ENCODE measurements at regions not wholly inside any gene's neighbourhood (a gene's known extent, or its start where the extent isn't known, plus 50 kb on each side); places are given as distances from the start of the nearest gene placed in this dataset.

DNA sequence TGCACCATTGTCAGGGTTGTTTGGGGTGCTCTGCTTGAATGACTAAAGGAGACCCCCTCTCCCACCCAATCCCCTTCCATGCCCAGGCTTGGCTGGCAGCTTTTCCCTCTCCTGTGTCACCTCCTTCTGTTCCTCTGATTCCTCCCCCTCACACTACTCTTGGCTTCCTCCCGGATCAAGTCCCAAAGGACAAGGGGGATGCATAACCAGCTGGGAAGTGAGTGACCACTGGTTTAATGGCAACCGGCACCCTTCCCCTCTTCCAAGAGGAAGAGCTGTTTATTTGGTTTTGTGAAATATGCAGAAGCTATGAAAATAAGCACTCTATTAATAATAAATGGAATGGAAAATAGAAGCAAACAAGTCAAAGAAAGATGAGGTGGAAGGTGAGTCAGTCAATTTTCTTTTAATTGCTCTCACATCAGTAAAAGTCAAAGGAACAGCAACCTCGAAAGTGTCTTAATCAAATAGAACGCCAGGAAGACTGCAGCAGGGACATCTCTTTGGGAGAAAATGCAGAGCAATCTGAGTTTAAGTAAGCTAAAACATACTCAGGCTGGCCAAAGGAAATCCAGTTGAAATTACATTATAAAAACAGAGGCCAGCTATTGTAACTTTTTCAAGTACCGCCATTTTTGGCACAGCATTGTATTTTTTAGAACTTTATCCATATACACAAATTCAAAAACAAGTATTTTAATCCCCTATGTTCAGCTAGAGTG lies 322.5 kb downstream of the SIPA1L2 start:
- no peak overlapping the region for H3K9ac ChIP-seq
- no peaks in the 10 kb centered on the region for H3K36me3 ChIP-seq (replicated peaks in 1 of 2; ENCODE audit: control insufficient read depth in 1 of 2, insufficient read depth in 2 of 2, low read length in 1 of 2)
- H3K9me2 ChIP-seq: no peaks in the 10 kb centered on the region
- no peaks in the 10 kb centered on the region for H4K20me1 ChIP-seq (ENCODE audit: insufficient read depth)
- H3K4me1 ChIP-seq (ENCODE audit: control insufficient read depth in 1 of 2, insufficient read depth in 2 of 2, low read depth in 1 of 2, low read length in 1 of 2): peaks cover 0 to under 1% of the 10 kb centered on the region in 2 experiments; a peak in 1 of 4 replicates
- ChIA-PET POLR2A (no interaction called here), CTCF (no interaction called here)
- TF ChIP-seq RFX5 (IDR thresholded peaks at IDR 0.05; ENCODE audit: low read length): no peak
- TF ChIP-seq, protein P1, sequence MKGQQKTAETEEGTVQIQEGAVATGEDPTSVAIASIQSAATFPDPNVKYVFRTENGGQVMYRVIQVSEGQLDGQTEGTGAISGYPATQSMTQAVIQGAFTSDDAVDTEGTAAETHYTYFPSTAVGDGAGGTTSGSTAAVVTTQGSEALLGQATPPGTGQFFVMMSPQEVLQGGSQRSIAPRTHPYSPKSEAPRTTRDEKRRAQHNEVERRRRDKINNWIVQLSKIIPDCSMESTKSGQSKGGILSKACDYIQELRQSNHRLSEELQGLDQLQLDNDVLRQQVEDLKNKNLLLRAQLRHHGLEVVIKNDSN (IDR thresholded peaks at IDR 0.05; ENCODE audit: borderline replicate concordance, low read depth): no peak
- no peak for TF ChIP-seq GABPA (IDR thresholded peaks at IDR 0.05; ENCODE audit: low read depth)
- no peak for TF ChIP-seq MXI1 (IDR thresholded peaks at IDR 0.05; ENCODE audit: low read depth, low read length)
- no peak for TF ChIP-seq ELF1 (IDR thresholded peaks at IDR 0.05)
- TF ChIP-seq EP300 (IDR thresholded peaks at IDR 0.05; ENCODE audit: borderline replicate concordance in 1 of 2, low read depth in 1 of 2, low read length in 1 of 2): no peak
- TF ChIP-seq, protein P2, sequence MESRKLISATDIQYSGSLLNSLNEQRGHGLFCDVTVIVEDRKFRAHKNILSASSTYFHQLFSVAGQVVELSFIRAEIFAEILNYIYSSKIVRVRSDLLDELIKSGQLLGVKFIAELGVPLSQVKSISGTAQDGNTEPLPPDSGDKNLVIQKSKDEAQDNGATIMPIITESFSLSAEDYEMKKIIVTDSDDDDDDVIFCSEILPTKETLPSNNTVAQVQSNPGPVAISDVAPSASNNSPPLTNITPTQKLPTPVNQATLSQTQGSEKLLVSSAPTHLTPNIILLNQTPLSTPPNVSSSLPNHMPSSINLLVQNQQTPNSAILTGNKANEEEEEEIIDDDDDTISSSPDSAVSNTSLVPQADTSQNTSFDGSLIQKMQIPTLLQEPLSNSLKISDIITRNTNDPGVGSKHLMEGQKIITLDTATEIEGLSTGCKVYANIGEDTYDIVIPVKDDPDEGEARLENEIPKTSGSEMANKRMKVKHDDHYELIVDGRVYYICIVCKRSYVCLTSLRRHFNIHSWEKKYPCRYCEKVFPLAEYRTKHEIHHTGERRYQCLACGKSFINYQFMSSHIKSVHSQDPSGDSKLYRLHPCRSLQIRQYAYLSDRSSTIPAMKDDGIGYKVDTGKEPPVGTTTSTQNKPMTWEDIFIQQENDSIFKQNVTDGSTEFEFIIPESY (IDR thresholded peaks at IDR 0.05; ENCODE audit: borderline replicate concordance, low read depth): no peak
- no peak for TF ChIP-seq RAD21 (IDR thresholded peaks at IDR 0.05; ENCODE audit: low read length)
- TF ChIP-seq TCF12 (IDR thresholded peaks at IDR 0.05): no peak
- TF ChIP-seq TEAD4 (IDR thresholded peaks at IDR 0.05; ENCODE audit: borderline replicate concordance, insufficient read depth): no peak
- TF ChIP-seq POLR2AphosphoS5 (IDR thresholded peaks at IDR 0.05; ENCODE audit: low read depth, low read length): no peak
- TF ChIP-seq FOXM1 (IDR thresholded peaks at IDR 0.05; ENCODE audit: low read depth): no peak
- TF ChIP-seq FOSL2 (IDR thresholded peaks at IDR 0.05; ENCODE audit: borderline replicate concordance, low read depth): no peak
- TF ChIP-seq SIN3A (IDR thresholded peaks at IDR 0.05; ENCODE audit: borderline replicate concordance, low read depth, low read length): no peak
- TF ChIP-seq, protein P3, sequence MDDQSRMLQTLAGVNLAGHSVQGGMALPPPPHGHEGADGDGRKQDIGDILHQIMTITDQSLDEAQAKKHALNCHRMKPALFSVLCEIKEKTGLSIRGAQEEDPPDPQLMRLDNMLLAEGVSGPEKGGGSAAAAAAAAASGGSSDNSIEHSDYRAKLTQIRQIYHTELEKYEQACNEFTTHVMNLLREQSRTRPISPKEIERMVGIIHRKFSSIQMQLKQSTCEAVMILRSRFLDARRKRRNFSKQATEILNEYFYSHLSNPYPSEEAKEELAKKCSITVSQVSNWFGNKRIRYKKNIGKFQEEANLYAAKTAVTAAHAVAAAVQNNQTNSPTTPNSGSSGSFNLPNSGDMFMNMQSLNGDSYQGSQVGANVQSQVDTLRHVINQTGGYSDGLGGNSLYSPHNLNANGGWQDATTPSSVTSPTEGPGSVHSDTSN (IDR thresholded peaks at IDR 0.05): no peak
- no peak for TF ChIP-seq NFIC (IDR thresholded peaks at IDR 0.05; ENCODE audit: borderline replicate concordance)
- TF ChIP-seq RCOR1 (IDR thresholded peaks at IDR 0.05; ENCODE audit: low read length): no peak
- no peak overlapping the region for H3K4me2 ChIP-seq
- no peak overlapping the region for H2AFZ ChIP-seq (ENCODE audit: low read depth)
- no peaks in the 10 kb centered on the region for H3K9me3 ChIP-seq
- no peak overlapping the region for H3K27ac ChIP-seq (ENCODE audit: low read depth in 2 of 2, low read length in 1 of 2)
- H3K4me3 ChIP-seq (ENCODE audit: low read depth in 2 of 2, low read length in 1 of 2): no peak overlapping the region
- 43% methylated on average over 5 of the region's 5 CpGs for WGBS (ENCODE audit: low lambda C conversion rate)
- H3F3A ChIP-seq (replicated peaks; ENCODE audit: insufficient read depth): no peaks in the 10 kb centered on the region
- no peaks in the 10 kb centered on the region for H3K79me2 ChIP-seq (ENCODE audit: insufficient read depth)
- no peak for DNase-seq
- H3K27me3 ChIP-seq (ENCODE audit: insufficient read depth): no peaks in the 10 kb centered on the region

All from SK-N-SH (cell line).